Sigmoid colon (tissue), 4 donors: ENCODE measurements at regions not wholly inside any gene's neighbourhood (a gene's known extent, or its start where the extent isn't known, plus 50 kb on each side); places are given as distances from the start of the nearest gene placed in this dataset.

Experiments used
- EP300 ChIP-seq, 4 donors: sonication (generic); formaldehyde crosslinking; IDR thresholded peaks; one replicate each; pipeline ENCODE4 v1.6.1; 2017; ENCODE audit warnings: antibody characterized with exemption in 4 of 4
- POLR2A ChIP-seq, 2 donors: fragments of 450-650 bp; IDR thresholded peaks; one replicate each; pipeline ENCODE4 v1.6.1; 2016; ENCODE audit warnings: antibody characterized with exemption in 2 of 2, mild to moderate bottlenecking in 2 of 2, moderate library complexity in 2 of 2
- POLR2AphosphoS5 ChIP-seq, 4 donors: sonication (generic); formaldehyde crosslinking; IDR thresholded peaks; one replicate each; pipeline ENCODE4 v1.6.1; 2017; ENCODE audit warnings: antibody characterized with exemption in 4 of 4
- TF ChIP-seq, protein P1 (sequence below), 4 experiments: fragments of 450-650 bp in 3 of 4; fragments of 200-600 bp in 1 of 4; IDR thresholded peaks; one replicate each; pipeline ENCODE4 v1.5.1; 2016 to 2019; ENCODE audit warnings: antibody characterized with exemption in 4 of 4, mild to moderate bottlenecking in 3 of 4, moderate library complexity in 2 of 4

- no peak for TF ChIP-seq EP300 (IDR thresholded peaks at IDR 0.05)
- TF ChIP-seq, protein P1, sequence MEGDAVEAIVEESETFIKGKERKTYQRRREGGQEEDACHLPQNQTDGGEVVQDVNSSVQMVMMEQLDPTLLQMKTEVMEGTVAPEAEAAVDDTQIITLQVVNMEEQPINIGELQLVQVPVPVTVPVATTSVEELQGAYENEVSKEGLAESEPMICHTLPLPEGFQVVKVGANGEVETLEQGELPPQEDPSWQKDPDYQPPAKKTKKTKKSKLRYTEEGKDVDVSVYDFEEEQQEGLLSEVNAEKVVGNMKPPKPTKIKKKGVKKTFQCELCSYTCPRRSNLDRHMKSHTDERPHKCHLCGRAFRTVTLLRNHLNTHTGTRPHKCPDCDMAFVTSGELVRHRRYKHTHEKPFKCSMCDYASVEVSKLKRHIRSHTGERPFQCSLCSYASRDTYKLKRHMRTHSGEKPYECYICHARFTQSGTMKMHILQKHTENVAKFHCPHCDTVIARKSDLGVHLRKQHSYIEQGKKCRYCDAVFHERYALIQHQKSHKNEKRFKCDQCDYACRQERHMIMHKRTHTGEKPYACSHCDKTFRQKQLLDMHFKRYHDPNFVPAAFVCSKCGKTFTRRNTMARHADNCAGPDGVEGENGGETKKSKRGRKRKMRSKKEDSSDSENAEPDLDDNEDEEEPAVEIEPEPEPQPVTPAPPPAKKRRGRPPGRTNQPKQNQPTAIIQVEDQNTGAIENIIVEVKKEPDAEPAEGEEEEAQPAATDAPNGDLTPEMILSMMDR (IDR thresholded peaks at IDR 0.05) = no peak
- no peak for TF ChIP-seq POLR2A (IDR thresholded peaks at IDR 0.05)
- TF ChIP-seq POLR2AphosphoS5 (IDR thresholded peaks at IDR 0.05) = no peak
Measured at GRCh38 chr6:148258868-148259267, 83.8 kb upstream of the SASH1 start.
